Mucosa of descending colon (tissue), 3 donors: ENCODE measurements at regions not wholly inside any gene's neighbourhood (a gene's known extent, or its start where the extent isn't known, plus 50 kb on each side); places are given as distances from the start of the nearest gene placed in this dataset.

ENCODE experiments used
- ATAC-seq: fragments of 200-7000 bp; cut with Tn5 transposase; one replicate; pipeline ENCODE4 v1.9.1; 2020; ENCODE audit warnings: mild to moderate bottlenecking, moderate library complexity
- DNase-seq, 3 donors: peaks; one replicate each; pipeline ENCODE4 v3.0.0-alpha.2; 2020
- H3K36me3 ChIP-seq: fragments of 200-600 bp; one replicate; pipeline ENCODE4 v1.8.0; 2021; ENCODE audit warnings: low read depth, mild to moderate bottlenecking
- H3K4me1 ChIP-seq: fragments of 200-600 bp; one replicate; pipeline ENCODE4 v1.8.0; 2021; ENCODE audit warnings: low read depth, mild to moderate bottlenecking
- H3K4me3 ChIP-seq: fragments of 200-600 bp; one replicate; pipeline ENCODE4 v1.8.0; 2021; ENCODE audit warnings: mild to moderate bottlenecking
- H3K9me3 ChIP-seq: fragments of 200-600 bp; one replicate; pipeline ENCODE4 v1.8.0; 2021; ENCODE audit warnings: mild to moderate bottlenecking
- CTCF ChIP-seq: fragments of 200-600 bp; IDR thresholded peaks from one replicate; pipeline ENCODE4 v1.8.0; 2022; ENCODE audit warnings: antibody characterized with exemption, mild to moderate bottlenecking
- intact Hi-C, 2 donors: fragments of 100-400 bp; cut with DNase I in 1 of 2; cut with micrococcal nuclease in 1 of 2; formaldehyde crosslinking; loops; one replicate each; pipeline versions ENCODE4 v1.11.0 to v1.11.1; 2022; cut with DNase I, micrococcal nuclease
- donor health status: DM: no; HTN: no; CAD: no; lungs with moderate emphysema.
- donor health status: DM: no; HTN: no; CAD: no.
- donor health status: DM: no; HTN: yes; CAD: no.

DNA sequence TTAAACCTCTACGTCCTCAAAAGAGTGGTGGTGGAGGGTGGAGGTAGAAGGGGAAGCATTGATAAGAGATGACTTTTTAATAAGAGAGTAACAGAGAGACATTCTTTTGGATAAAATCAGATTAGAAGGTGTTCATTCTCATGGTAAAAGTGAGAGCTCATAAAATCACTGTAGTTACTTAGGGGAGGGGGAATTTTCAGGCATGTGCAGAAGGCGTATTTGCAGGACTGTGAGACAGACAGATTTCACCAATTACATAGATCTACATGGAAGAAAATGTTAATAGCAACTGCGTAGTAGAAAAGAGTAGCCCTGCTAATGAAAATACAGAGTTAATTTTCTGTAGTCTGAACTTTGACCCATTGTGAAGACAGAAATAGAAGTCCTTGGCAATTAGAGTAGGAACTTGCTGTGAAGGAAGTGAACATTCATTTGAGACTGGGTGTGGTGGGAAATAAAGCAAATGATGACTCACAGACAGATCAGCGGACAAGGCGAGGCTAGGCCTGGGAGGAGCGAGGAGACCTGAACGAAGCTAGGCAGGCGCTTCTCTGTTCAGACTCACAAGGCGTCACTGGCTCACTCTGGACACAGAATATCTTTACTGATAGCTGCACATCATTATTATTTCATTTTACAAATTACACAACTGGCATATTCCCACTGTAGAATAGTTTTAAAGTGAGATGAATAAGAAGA, 57.2 kb upstream of the FAM9C start:
- Histone ChIP-seq H3K36me3 (no peaks in the 10 kb centered on the region), H3K4me3 (no peak overlapping the region), H3K9me3 (no peaks in the 10 kb centered on the region), H3K4me1 (peaks cover 2% of the 10 kb centered on the region)
- DNase-seq (peak; percentile 63 to 81 (median 78)), ATAC-seq (peak; percentile 100)
- no peak for TF ChIP-seq CTCF
- intact Hi-C loops = no loop called here

DNA sequence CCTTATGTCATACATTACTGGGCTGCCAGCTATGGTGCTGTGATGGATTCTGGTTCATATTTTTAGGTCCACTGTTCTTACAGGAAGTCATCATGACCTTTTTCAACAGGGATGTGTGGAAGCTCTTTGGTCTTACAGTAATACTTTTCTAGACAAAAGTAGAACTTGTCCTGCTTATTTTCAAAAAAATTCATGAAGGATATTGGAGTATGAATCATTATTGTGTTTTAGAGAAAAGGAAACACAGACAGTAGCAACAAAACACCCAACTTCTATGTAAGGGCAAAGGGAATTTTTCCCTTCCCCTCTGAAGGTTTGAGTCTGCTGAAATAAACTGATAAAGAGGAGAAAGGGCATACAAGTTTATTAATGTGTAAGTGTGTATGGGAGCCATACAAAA, 54.7 kb upstream of the FAM9C start:
- DNase-seq = no peak
- peaks cover 6% of the 10 kb centered on the region for H3K4me1 ChIP-seq
- no peaks in the 10 kb centered on the region for H3K9me3 ChIP-seq
- TF ChIP-seq CTCF = no peak
- intact Hi-C loops = no loop called here
- ATAC-seq = no peak
- no peak overlapping the region for H3K4me3 ChIP-seq
- no peaks in the 10 kb centered on the region for H3K36me3 ChIP-seq

- TF ChIP-seq CTCF = no peak
- peaks cover 6% of the 10 kb centered on the region for H3K4me1 ChIP-seq
- no peak for DNase-seq
- H3K36me3 ChIP-seq = no peaks in the 10 kb centered on the region
- ATAC-seq = no peak
- intact Hi-C loops = no loop called here
- H3K9me3 ChIP-seq = no peaks in the 10 kb centered on the region
- no peak overlapping the region for H3K4me3 ChIP-seq
Observed at GRCh38 chrX:13096728-13097127, 52.3 kb upstream of the FAM9C start.

GRCh38 chrX:13094828-13095341, 50.5 kb upstream of the FAM9C start:
- no peaks in the 10 kb centered on the region for H3K36me3 ChIP-seq
- H3K9me3 ChIP-seq = no peaks in the 10 kb centered on the region
- ATAC-seq (no peak), DNase-seq (no peak)
- peaks cover 4% of the 10 kb centered on the region for H3K4me1 ChIP-seq
- intact Hi-C loops = loop anchor here in 1 of 2 donors (5.0 kb wide), 1 partner anchor 392 kb away; no protein-coding TSS in a partner anchor
- no peak overlapping the region for H3K4me3 ChIP-seq
- no peak for TF ChIP-seq CTCF

DNA sequence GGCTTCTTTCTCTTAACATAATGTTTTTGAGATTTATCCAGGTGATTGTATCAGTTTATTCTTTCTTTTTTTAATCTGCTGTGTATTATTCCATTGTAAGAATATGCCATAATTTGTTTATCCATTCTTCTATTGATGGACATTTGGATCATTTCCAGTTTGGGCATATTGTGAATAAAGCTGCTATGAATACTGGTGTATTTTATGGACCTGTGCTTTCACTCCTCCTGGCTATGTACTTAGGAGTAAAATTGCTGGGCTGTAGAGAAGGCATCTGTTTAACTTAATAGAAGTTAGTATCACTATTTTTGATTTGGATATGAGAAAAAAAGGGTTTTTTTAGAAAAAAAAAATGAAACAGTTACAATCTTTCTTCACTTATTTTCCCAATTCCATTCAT, 50.0 kb upstream of the FAM9C start:
- H3K4me1 ChIP-seq = peaks cover 4% of the 10 kb centered on the region
- ATAC-seq = no peak

More for the DNA sequence above, 50.0 kb upstream of the FAM9C start:
- Histone ChIP-seq H3K36me3 (no peaks in the 10 kb centered on the region), H3K4me3 (no peak overlapping the region), H3K9me3 (no peaks in the 10 kb centered on the region)
- no peak for DNase-seq
- TF ChIP-seq CTCF = no peak
- intact Hi-C loops = loop anchor here in 1 of 2 donors (5.0 kb wide), 1 partner anchor 393 kb away; no protein-coding TSS in a partner anchor
